ENCODE measurements at regions not wholly inside any gene's neighbourhood (a gene's known extent, or its start where the extent isn't known, plus 50 kb on each side); places are given as distances from the start of the nearest gene placed in this dataset.

DNA sequence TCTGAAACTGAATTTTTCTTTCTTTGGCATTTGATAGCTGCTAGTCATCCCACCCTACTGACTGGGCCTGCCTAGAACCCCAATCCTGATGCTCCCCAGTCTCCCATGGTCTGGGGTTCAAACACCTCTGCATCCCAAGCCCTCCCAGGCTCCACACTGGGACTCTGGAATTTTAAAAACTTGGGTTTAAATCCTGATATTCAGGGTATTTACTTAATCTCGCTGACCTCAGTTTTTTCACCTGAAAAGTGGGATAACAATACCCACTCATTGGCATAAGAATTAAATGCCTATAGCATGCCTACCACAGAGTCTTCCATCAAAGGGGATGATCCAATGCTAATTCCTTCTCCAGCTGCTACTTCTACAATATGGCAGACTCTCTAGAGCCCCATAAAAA is 264.4 kb downstream of the NPIPA8 start:
- TF ChIP-seq, protein P1, sequence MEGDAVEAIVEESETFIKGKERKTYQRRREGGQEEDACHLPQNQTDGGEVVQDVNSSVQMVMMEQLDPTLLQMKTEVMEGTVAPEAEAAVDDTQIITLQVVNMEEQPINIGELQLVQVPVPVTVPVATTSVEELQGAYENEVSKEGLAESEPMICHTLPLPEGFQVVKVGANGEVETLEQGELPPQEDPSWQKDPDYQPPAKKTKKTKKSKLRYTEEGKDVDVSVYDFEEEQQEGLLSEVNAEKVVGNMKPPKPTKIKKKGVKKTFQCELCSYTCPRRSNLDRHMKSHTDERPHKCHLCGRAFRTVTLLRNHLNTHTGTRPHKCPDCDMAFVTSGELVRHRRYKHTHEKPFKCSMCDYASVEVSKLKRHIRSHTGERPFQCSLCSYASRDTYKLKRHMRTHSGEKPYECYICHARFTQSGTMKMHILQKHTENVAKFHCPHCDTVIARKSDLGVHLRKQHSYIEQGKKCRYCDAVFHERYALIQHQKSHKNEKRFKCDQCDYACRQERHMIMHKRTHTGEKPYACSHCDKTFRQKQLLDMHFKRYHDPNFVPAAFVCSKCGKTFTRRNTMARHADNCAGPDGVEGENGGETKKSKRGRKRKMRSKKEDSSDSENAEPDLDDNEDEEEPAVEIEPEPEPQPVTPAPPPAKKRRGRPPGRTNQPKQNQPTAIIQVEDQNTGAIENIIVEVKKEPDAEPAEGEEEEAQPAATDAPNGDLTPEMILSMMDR (IDR thresholded peaks at IDR 0.05): no peak
- TF ChIP-seq POLR2AphosphoS5 (IDR thresholded peaks at IDR 0.05): no peak
- no peak for TF ChIP-seq EP300 (IDR thresholded peaks at IDR 0.05; ENCODE audit: low read depth)
